Lower lobe of right lung (tissue), 2 donors: ENCODE measurements at regions not wholly inside any gene's neighbourhood (a gene's known extent, or its start where the extent isn't known, plus 50 kb on each side); places are given as distances from the start of the nearest gene placed in this dataset.

Experiments
- ATAC-seq, 2 donors: fragments of 200-7000 bp; cut with Tn5 transposase; one replicate each; pipeline ENCODE4 v1.9.1; 2020 to 2022; ENCODE audit warnings: mild to moderate bottlenecking in 2 of 2, moderate library complexity in 2 of 2
- DNase-seq: peaks from one replicate; pipeline ENCODE4 v3.0.0-alpha.2; 2020
- H3K27ac ChIP-seq: fragments of 200-600 bp; one replicate; pipeline ENCODE4 v1.8.0; 2022
- H3K27me3 ChIP-seq: fragments of 200-600 bp; one replicate; pipeline ENCODE4 v1.8.0; 2022; ENCODE audit warnings: low read depth
- H3K36me3 ChIP-seq: fragments of 200-600 bp; one replicate; pipeline ENCODE4 v1.8.0; 2022; ENCODE audit warnings: mild to moderate bottlenecking
- H3K4me1 ChIP-seq: fragments of 200-600 bp; one replicate; pipeline ENCODE4 v1.8.0; 2022
- H3K4me3 ChIP-seq: fragments of 200-600 bp; one replicate; pipeline ENCODE4 v1.8.0; 2022; ENCODE audit warnings: mild to moderate bottlenecking
- H3K9me3 ChIP-seq: fragments of 200-600 bp; one replicate; pipeline ENCODE4 v1.8.0; 2022
- CTCF ChIP-seq: fragments of 200-600 bp; IDR thresholded peaks from one replicate; pipeline ENCODE4 v1.8.0; 2022; ENCODE audit warnings: antibody characterized with exemption, mild to moderate bottlenecking
- intact Hi-C: fragments of 100-400 bp; cut with DNase I; formaldehyde crosslinking; loops from one replicate; pipeline ENCODE4 v1.11.0; 2022
- donor health status: DM: no; HTN: yes; CAD: no; lungs with severe emphysema.

GRCh38 chr21:22154579-22155274 is 1156.5 kb downstream of the NCAM2 start:
- H3K4me1 ChIP-seq, result no peaks in the 10 kb centered on the region
- no peaks in the 10 kb centered on the region for H3K9me3 ChIP-seq
- no peak overlapping the region for H3K27ac ChIP-seq
- no peak overlapping the region for H3K4me3 ChIP-seq
- DNase-seq (no peak), ATAC-seq (no peak)
- no peaks in the 10 kb centered on the region for H3K27me3 ChIP-seq
- no peaks in the 10 kb centered on the region for H3K36me3 ChIP-seq
- intact Hi-C loops, result no loop called here
- TF ChIP-seq CTCF, result no peak

DNA sequence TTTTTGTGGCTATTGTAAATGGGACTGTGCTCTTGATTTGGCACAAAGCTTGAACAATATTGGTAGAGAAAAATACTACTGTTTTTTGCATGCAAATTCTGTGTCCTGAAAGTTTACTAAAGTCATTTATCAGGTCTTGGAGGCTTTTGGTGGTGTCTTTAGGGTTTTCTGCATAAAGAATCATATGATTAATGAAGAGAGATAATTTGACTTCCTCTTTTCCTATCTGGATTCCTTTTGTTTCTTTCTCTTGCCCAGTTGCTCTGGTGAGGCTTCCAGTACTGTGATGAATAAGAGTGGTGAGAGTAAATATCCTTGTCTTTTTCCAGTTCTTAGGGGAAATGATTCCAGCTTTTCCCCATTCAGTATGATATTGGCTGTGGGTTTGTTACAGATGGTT is 1166.7 kb downstream of the NCAM2 start:
- H3K9me3 ChIP-seq, result no peaks in the 10 kb centered on the region
- no peaks in the 10 kb centered on the region for H3K27me3 ChIP-seq
- no peak for TF ChIP-seq CTCF
- DNase-seq (no peak), ATAC-seq (no peak)
- H3K4me1 ChIP-seq, result no peaks in the 10 kb centered on the region
- intact Hi-C loops, result no loop called here
- H3K4me3 ChIP-seq, result no peak overlapping the region
- no peaks in the 10 kb centered on the region for H3K36me3 ChIP-seq
- H3K27ac ChIP-seq, result no peak overlapping the region

DNA sequence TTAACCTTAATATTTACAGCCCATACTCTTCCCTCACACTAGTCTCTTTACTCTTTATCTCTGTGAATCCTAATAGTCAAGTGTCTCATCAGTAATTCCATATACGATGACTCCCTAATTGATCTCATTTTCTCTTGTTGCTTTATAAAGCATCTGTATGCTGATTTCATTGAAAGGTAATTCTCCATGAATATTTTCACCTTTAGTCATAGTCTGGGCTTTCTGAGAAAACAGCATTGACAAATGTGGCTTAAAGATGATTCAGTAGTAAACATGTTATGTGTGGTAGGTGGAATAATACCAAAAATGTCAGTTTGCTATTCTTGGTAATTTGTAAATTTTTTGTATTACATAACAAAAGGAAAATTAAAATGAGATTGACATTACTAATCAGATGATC is 1176.5 kb downstream of the NCAM2 start:
- Histone ChIP-seq H3K4me3 (no peak overlapping the region), H3K9me3 (no peaks in the 10 kb centered on the region), H3K36me3 (no peaks in the 10 kb centered on the region), H3K27ac (no peak overlapping the region), H3K4me1 (no peaks in the 10 kb centered on the region), H3K27me3 (no peaks in the 10 kb centered on the region)
- intact Hi-C loops, result no loop called here
- no peak for DNase-seq
- no peak for ATAC-seq
- no peak for TF ChIP-seq CTCF

DNA sequence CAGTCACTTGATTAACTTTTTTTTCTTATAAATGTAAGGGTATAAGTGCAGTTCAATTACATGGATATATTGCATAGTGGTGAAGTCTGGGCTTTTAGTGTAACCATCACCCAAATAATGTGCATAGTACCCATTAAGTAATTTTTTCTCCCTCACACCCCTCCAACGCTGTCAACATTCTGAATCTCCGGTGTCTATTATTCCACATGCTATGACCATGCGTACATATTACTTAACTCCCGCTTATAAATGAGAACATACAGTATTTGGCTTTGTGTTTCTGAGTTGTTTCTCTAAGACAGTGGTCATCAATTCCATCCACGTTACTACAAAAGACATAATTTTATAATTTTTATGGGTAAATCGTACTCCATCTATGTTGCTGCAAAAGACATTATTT is 1191.1 kb downstream of the NCAM2 start:
- DNase-seq (no peak), ATAC-seq (no peak)
- no peak for TF ChIP-seq CTCF
- intact Hi-C loops, result no loop called here
- Histone ChIP-seq H3K4me3 (no peak overlapping the region), H3K27me3 (no peaks in the 10 kb centered on the region), H3K36me3 (no peaks in the 10 kb centered on the region), H3K9me3 (no peaks in the 10 kb centered on the region), H3K4me1 (no peaks in the 10 kb centered on the region), H3K27ac (no peak overlapping the region)

GRCh38 chr21:22191581-22191980 is 1193.4 kb downstream of the NCAM2 start:
- intact Hi-C loops, result no loop called here
- Histone ChIP-seq H3K4me1 (no peaks in the 10 kb centered on the region), H3K27ac (no peak overlapping the region), H3K36me3 (no peaks in the 10 kb centered on the region), H3K27me3 (no peaks in the 10 kb centered on the region), H3K9me3 (peaks cover 2% of the 10 kb centered on the region), H3K4me3 (no peak overlapping the region)
- no peak for DNase-seq
- TF ChIP-seq CTCF, result no peak
- ATAC-seq, result no peak
